H1 (cell line): ENCODE measurements at regions not wholly inside any gene's neighbourhood (a gene's known extent, or its start where the extent isn't known, plus 50 kb on each side); places are given as distances from the start of the nearest gene placed in this dataset.

Experiments
- CTCF ChIA-PET: fragments of 300-600 bp; sonication (Branson Sonifier 250); formaldehyde crosslinking; loops from one replicate; lab custom pipeline; 2021; ENCODE audit not compliant: partially characterized antibody; lab: Charles Lee
- POLR2A ChIA-PET: fragments of 300-600 bp; sonication (Branson Sonifier 250); formaldehyde crosslinking; loops from one replicate; lab custom pipeline; 2021; ENCODE audit warnings: inconsistent platforms; ENCODE audit not compliant: partially characterized antibody; lab: Charles Lee
- DNase-seq, 2 experiments: peaks; one replicate each; pipeline versions ENCODE4 v3.0.0 to v3.0.0-alpha.2; 2010 to 2022; ENCODE audit warnings: low spot score in 2 of 2, low read depth in 1 of 2, mixed read lengths in 1 of 2
- FAIRE-seq: peaks from 2 replicates; lab custom pipeline; 2011; peaks lifted over from hg19 to GRCh38; lab: Jason Lieb, UNC
- H2AFZ ChIP-seq: 2 replicates; pipeline ENCODE4 v1.8.1; 2012; ENCODE audit warnings: low read length, inconsistent platforms
- H2AK5ac ChIP-seq: 2 replicates; pipeline ENCODE4 v1.6.1; 2013; ENCODE audit warnings: low read depth, low read length
- H2BK120ac ChIP-seq: replicated peaks from 2 replicates; pipeline ENCODE3; 2013; ENCODE audit warnings: low read depth, low read length, inconsistent platforms
- H2BK12ac ChIP-seq: 2 replicates; pipeline ENCODE4 v1.6.1; 2013; ENCODE audit warnings: low read depth, low read length
- H2BK15ac ChIP-seq: 2 replicates; pipeline ENCODE4 v1.6.1; 2013; ENCODE audit warnings: low read length
- H2BK20ac ChIP-seq: 2 replicates; pipeline ENCODE4 v1.6.1; 2013; ENCODE audit warnings: low read length
- H2BK5ac ChIP-seq: 2 replicates; pipeline ENCODE4 v1.6.1; 2013; ENCODE audit warnings: low read depth, low read length
- H3K14ac ChIP-seq: 2 replicates; pipeline ENCODE4 v1.6.1; 2013; ENCODE audit warnings: inconsistent platforms; ENCODE audit not compliant: insufficient read length
- H3K18ac ChIP-seq: 2 replicates; pipeline ENCODE4 v1.6.1; 2013; ENCODE audit warnings: low read length; ENCODE audit errors: extremely low read depth
- H3K23ac ChIP-seq: 2 replicates; pipeline ENCODE4 v1.6.1; 2013; ENCODE audit warnings: inconsistent platforms; ENCODE audit not compliant: insufficient read length
- H3K23me2 ChIP-seq: 2 replicates; pipeline ENCODE4 v1.6.1; 2013; ENCODE audit warnings: low read depth, low read length
- H3K27ac ChIP-seq: 2 replicates; pipeline ENCODE4 v1.6.1; 2011; ENCODE audit warnings: low read depth, low read length, inconsistent platforms
- H3K27me3 ChIP-seq, 4 experiments: replicated peaks in 1 of 4; 1 replicate in 1 of 4; 2 replicates in 3 of 4; pipeline versions ENCODE4 v1.6.1 to v1.8.1; 2011 to 2013; ENCODE audit warnings: low read length in 3 of 4, mild to moderate bottlenecking in 3 of 4, inconsistent platforms in 2 of 4, mixed read lengths in 2 of 4, moderate library complexity in 1 of 4; ENCODE audit not compliant: control insufficient read depth in 3 of 4, insufficient read depth in 3 of 4; ENCODE audit errors: extremely low read depth in 1 of 4
- H3K36me3 ChIP-seq, 4 experiments: 2 replicates each; pipeline versions ENCODE4 v1.6.1 to v1.8.1; 2011 to 2013; ENCODE audit warnings: mild to moderate bottlenecking in 4 of 4, low read length in 3 of 4, moderate library complexity in 2 of 4, control low read depth in 1 of 4, inconsistent platforms in 1 of 4; ENCODE audit not compliant: insufficient read depth in 4 of 4, control insufficient read depth in 2 of 4
- H3K4ac ChIP-seq: replicated peaks from 2 replicates; pipeline ENCODE3; 2013; ENCODE audit warnings: low read length, low read depth, mixed read lengths, inconsistent platforms; ENCODE audit not compliant: insufficient read length
- H3K4me1 ChIP-seq, 4 experiments: replicated peaks in 1 of 4; 1 replicate in 1 of 4; 2 replicates in 3 of 4; pipeline versions ENCODE4 v1.6.1 to v1.8.1; 2011 to 2013; ENCODE audit warnings: low read length in 3 of 4, inconsistent platforms in 2 of 4, mixed read lengths in 1 of 4; ENCODE audit not compliant: insufficient read depth in 4 of 4, control insufficient read depth in 3 of 4
- H3K4me2 ChIP-seq, 2 experiments: 2 replicates each; pipeline versions ENCODE4 v1.6.1 to v1.8.1; 2011 to 2013; ENCODE audit warnings: low read depth in 2 of 2, low read length in 2 of 2, control low read depth in 1 of 2, inconsistent platforms in 1 of 2, mild to moderate bottlenecking in 1 of 2; ENCODE audit not compliant: insufficient read depth in 1 of 2
- H3K4me3 ChIP-seq, 4 experiments: fragments of 200-600, 300-600 bp in 1 of 4; sonication (generic), shearing (Covaris generic), sonication (Bioruptor Twin) in 1 of 4; 2 replicates each; pipeline versions ENCODE4 v1.5.1 to v1.8.1; 2011 to 2016; ENCODE audit warnings: low read length in 4 of 4, low read depth in 3 of 4, control low read depth in 2 of 4, inconsistent platforms in 2 of 4, mild to moderate bottlenecking in 2 of 4, mixed read lengths in 1 of 4, moderate library complexity in 1 of 4; ENCODE audit not compliant: insufficient read depth in 2 of 4; ENCODE audit errors: extremely low read depth in 1 of 4
- H3K56ac ChIP-seq: replicated peaks from 2 replicates; pipeline ENCODE3; 2013; ENCODE audit warnings: low read depth, mild to moderate bottlenecking, mixed read lengths, low read length, inconsistent platforms; ENCODE audit not compliant: insufficient read length
- H3K79me1 ChIP-seq: 2 replicates; pipeline ENCODE4 v1.6.1; 2013; ENCODE audit warnings: low read depth, low read length, control low read depth
- H3K79me2 ChIP-seq, 2 experiments: 2 replicates each; pipeline versions ENCODE4 v1.6.1 to v1.8.1; 2012 to 2013; ENCODE audit warnings: low read length in 2 of 2, mild to moderate bottlenecking in 2 of 2, inconsistent platforms in 1 of 2; ENCODE audit not compliant: insufficient read depth in 2 of 2, control insufficient read depth in 1 of 2
- H3K9ac ChIP-seq, 4 experiments: replicated peaks in 1 of 4; 1 replicate in 1 of 4; 2 replicates in 3 of 4; pipeline versions ENCODE4 v1.6.1 to v1.8.1; 2011 to 2013; ENCODE audit warnings: low read depth in 3 of 4, low read length in 3 of 4, control low read depth in 2 of 4, mild to moderate bottlenecking in 2 of 4, moderate library complexity in 2 of 4, inconsistent platforms in 1 of 4; ENCODE audit errors: extremely low read depth in 1 of 4
- H3K9me3 ChIP-seq, 2 experiments: 2 replicates each; pipeline versions ENCODE4 v1.6.1 to v1.8.1; 2012 to 2013; ENCODE audit warnings: mild to moderate bottlenecking in 2 of 2, moderate library complexity in 2 of 2, control low read depth in 1 of 2, inconsistent platforms in 1 of 2, low read depth in 1 of 2, low read length in 1 of 2, mixed read lengths in 1 of 2; ENCODE audit not compliant: insufficient read depth in 2 of 2
- H4K20me1 ChIP-seq, 2 experiments: replicated peaks in 1 of 2; 2 replicates each; pipeline versions ENCODE3 to v1.8.1; 2011 to 2013; ENCODE audit warnings: inconsistent platforms in 2 of 2, low read length in 2 of 2, mild to moderate bottlenecking in 1 of 2; ENCODE audit not compliant: insufficient read depth in 2 of 2, control insufficient read depth in 1 of 2
- H4K5ac ChIP-seq: 2 replicates; pipeline ENCODE4 v1.6.1; 2013; ENCODE audit warnings: low read length, low read depth, mixed read lengths, inconsistent platforms; ENCODE audit not compliant: insufficient read length
- H4K8ac ChIP-seq: 2 replicates; pipeline ENCODE4 v1.8.0; 2013; ENCODE audit warnings: mild to moderate bottlenecking, moderate library complexity, low read length, inconsistent platforms; ENCODE audit not compliant: insufficient read depth; ENCODE audit errors: extremely low read depth
- H4K91ac ChIP-seq: replicated peaks from 2 replicates; pipeline ENCODE3; 2013; ENCODE audit warnings: low read length, mixed read lengths, inconsistent platforms; ENCODE audit not compliant: insufficient read length
- ATF3 ChIP-seq: IDR thresholded peaks from 2 replicates; pipeline ENCODE4 v1.6.1; 2011; ENCODE audit warnings: low read depth, mild to moderate bottlenecking, low read length; ENCODE audit not compliant: insufficient read depth
- CEBPB ChIP-seq: IDR thresholded peaks from 2 replicates; pipeline ENCODE4 v1.6.1; 2012; ENCODE audit warnings: low read depth, low read length
- CHD2 ChIP-seq: IDR thresholded peaks from 2 replicates; pipeline ENCODE4 v1.6.1; 2012; ENCODE audit warnings: low read length, improper control_type of control experiment
- CTCF ChIP-seq, 3 experiments: IDR thresholded peaks; 1 replicate in 2 of 3; 2 replicates in 1 of 3; pipeline versions ENCODE4 v1.5.1 to v1.6.1; 2011; ENCODE audit warnings: low read length in 3 of 3, mild to moderate bottlenecking in 3 of 3, inconsistent platforms in 2 of 3, low read depth in 1 of 3, moderate library complexity in 1 of 3; ENCODE audit not compliant: insufficient read depth in 1 of 3; ENCODE audit errors: control extremely low read depth in 1 of 3
- NANOG ChIP-seq: IDR thresholded peaks from 2 replicates; pipeline ENCODE4 v1.6.1; 2011; ENCODE audit warnings: low read length, low read depth, mild to moderate bottlenecking, inconsistent platforms; ENCODE audit not compliant: insufficient read depth, poor library complexity, severe bottlenecking
- TAF7 ChIP-seq: optimal IDR thresholded peaks from 2 replicates; pipeline ENCODE3; 2011; ENCODE audit warnings: low read depth, mild to moderate bottlenecking, inconsistent platforms, low read length, moderate library complexity, borderline replicate concordance
- USF2 ChIP-seq: IDR thresholded peaks from 2 replicates; pipeline ENCODE4 v1.6.1; 2011; ENCODE audit warnings: low read length, improper control_type of control experiment
- WGBS, 2 experiments: shearing (Covaris generic) in 1 of 2; methylation state at CpG; one replicate each; pipeline versions ENCODE4 v1.1.6 to v1.1.7; 2013 to 2015; ENCODE audit warnings: low lambda C conversion rate in 2 of 2, mixed read lengths in 2 of 2, inconsistent platforms in 1 of 2, low coverage in 1 of 2, missing lambda C conversion rate in 1 of 2; ENCODE audit not compliant: insufficient replicate concordance in 2 of 2, insufficient coverage in 1 of 2, insufficient read length in 1 of 2; ENCODE audit errors: extremely low coverage in 1 of 2, missing lambda C conversion rate in 1 of 2; 5-methylcytosine and 5-hydroxymethylcytosine counted together

GRCh38 chr5:175124251-175124813 is 319.6 kb downstream of the DRD1 start:
- H2BK5ac ChIP-seq: no peak overlapping the region
- H3K14ac ChIP-seq: no peak overlapping the region
- no peak overlapping the region for H3K56ac ChIP-seq
- H3K79me2 ChIP-seq: no peaks in the 10 kb centered on the region
- H2BK20ac ChIP-seq: no peak overlapping the region
- no peak for FAIRE-seq
- no peak overlapping the region for H3K4me2 ChIP-seq
- H3K9me3 ChIP-seq: peaks cover 2 to 6% of the 10 kb centered on the region in 2 experiments; a peak in 1 of 4 replicates
- no peaks in the 10 kb centered on the region for H3K79me1 ChIP-seq
- H3K9ac ChIP-seq: no peak overlapping the region
- no peak overlapping the region for H3K18ac ChIP-seq
- H2AK5ac ChIP-seq: no peak overlapping the region
- no peaks in the 10 kb centered on the region for H3K36me3 ChIP-seq
- DNase-seq: no peak
- WGBS, 2 experiments: 91% methylated on average over 4 of the region's 4 CpGs; no CpG with 5 or more reads in 1 of the 2 experiments
- H4K91ac ChIP-seq: no peak overlapping the region
- H3K4ac ChIP-seq: no peak overlapping the region
- H2AFZ ChIP-seq: no peak overlapping the region
- H4K20me1 ChIP-seq: no peaks in the 10 kb centered on the region
- H3K23me2 ChIP-seq: no peaks in the 10 kb centered on the region
- no peak overlapping the region for H4K5ac ChIP-seq
- H3K27ac ChIP-seq: no peak overlapping the region
- H3K23ac ChIP-seq: no peak overlapping the region
- H3K27me3 ChIP-seq: no peaks in the 10 kb centered on the region
- POLR2A ChIA-PET: no interaction called here
- no peak overlapping the region for H4K8ac ChIP-seq
- CTCF ChIA-PET: interaction anchor here (0.8 to 1.1 kb wide), 2 partner anchors 16 to 340 kb away, joined by 3 read pairs; no protein-coding TSS in a partner anchor
- H2BK15ac ChIP-seq: no peak overlapping the region
- peaks cover 0 to 4% (median 0%) of the 10 kb centered on the region in 4 experiments; a peak in 1 of 7 replicates for H3K4me1 ChIP-seq
- TF ChIP-seq ATF3 (no peak), TAF7 (no peak), CHD2 (no peak), NANOG (no peak), USF2 (no peak), CEBPB (no peak), CTCF (IDR thresholded peaks at IDR 0.05; ENCODE audit: control extremely low read depth in 1 of 3, insufficient read depth in 1 of 3, low read depth in 1 of 3, low read length in 3 of 3) (no peak)
- no peak overlapping the region for H2BK12ac ChIP-seq
- no peak overlapping the region for H3K4me3 ChIP-seq
- H2BK120ac ChIP-seq: no peak overlapping the region
